Right lobe of liver (tissue), 6 donors: ENCODE measurements at regions not wholly inside any gene's neighbourhood (a gene's known extent, or its start where the extent isn't known, plus 50 kb on each side); places are given as distances from the start of the nearest gene placed in this dataset.

ENCODE experiments used
- ATAC-seq, 4 donors: fragments of 200-7000 bp; cut with Tn5 transposase; one replicate each; pipeline ENCODE4 v1.9.1; 2020; ENCODE audit warnings: mild to moderate bottlenecking in 4 of 4, moderate library complexity in 4 of 4
- DNase-seq, 3 donors: peaks; one replicate each; pipeline ENCODE4 v3.0.0-alpha.2; 2020
- H3K27ac ChIP-seq, 3 donors: fragments of 200-600 bp; one replicate each; pipeline ENCODE4 v1.8.0; 2022
- H3K27me3 ChIP-seq, 2 donors: fragments of 200-600 bp; one replicate each; pipeline ENCODE4 v1.8.0; 2022
- H3K36me3 ChIP-seq, 4 donors: fragments of 200-600 bp; sonication (generic) in 1 of 4; one replicate each; pipeline versions ENCODE4 v1.5.1 to v1.8.0; 2017 to 2022; ENCODE audit warnings: control low read depth in 1 of 4
- H3K4me1 ChIP-seq, 4 donors: fragments of 200-600 bp; sonication (generic) in 1 of 4; one replicate each; pipeline versions ENCODE4 v1.5.1 to v1.8.0; 2017 to 2022; ENCODE audit warnings: control low read depth in 1 of 4
- H3K4me3 ChIP-seq, 3 donors: fragments of 200-600 bp; one replicate each; pipeline ENCODE4 v1.8.0; 2022
- H3K9me3 ChIP-seq, 4 donors: fragments of 200-600 bp; sonication (generic) in 1 of 4; one replicate each; pipeline versions ENCODE4 v1.5.1 to v1.8.0; 2017 to 2022; ENCODE audit warnings: control low read depth in 1 of 4
- CTCF ChIP-seq, 4 donors: fragments of 200-600 bp in 3 of 4; fragments of 450-650 bp in 1 of 4; IDR thresholded peaks; one replicate each; pipeline versions ENCODE4 v1.5.1 to v1.8.0; 2016 to 2022; ENCODE audit warnings: antibody characterized with exemption in 4 of 4, mild to moderate bottlenecking in 2 of 4
- POLR2A ChIP-seq: fragments of 450-650 bp; IDR thresholded peaks from one replicate; pipeline ENCODE4 v1.6.1; 2017; ENCODE audit warnings: antibody characterized with exemption, mild to moderate bottlenecking
- WGBS: methylation state at CpG from one replicate; pipeline ENCODE4 v1.1.6; 2018; ENCODE audit warnings: low coverage, low lambda C conversion rate; ENCODE audit not compliant: insufficient coverage; ENCODE audit errors: missing lambda C conversion rate; 5-methylcytosine and 5-hydroxymethylcytosine counted together
- intact Hi-C, 2 donors: fragments of 100-400 bp; cut with DNase I; formaldehyde crosslinking; loops; one replicate each; pipeline versions ENCODE4 v1.11.2 to v1.14.1; 2022
- donor health status: DM: no; HTN: yes; CAD: no.
- donor health status: DM: no; HTN: no; CAD: no.
- donor health status: DM: no; HTN: no; CAD: no.
- donor health status: DM: no; HTN: yes; CAD: no.
- donor health status: DM: no; HTN: yes; CAD: no.

GRCh38 chr2:111222204-111222866, 101.6 kb downstream of the BCL2L11 start:
- H3K4me1 ChIP-seq: peaks cover 0 to 21% (median 3%) of the 10 kb centered on the region in 4 donors
- no peaks in the 10 kb centered on the region for H3K27me3 ChIP-seq
- DNase-seq (no peak), ATAC-seq (peak in 2 of 4 donors; percentile 19 to 65)
- TF ChIP-seq CTCF (IDR thresholded peaks at IDR 0.05) (no peak), POLR2A (no peak)
- H3K9me3 ChIP-seq: no peaks in the 10 kb centered on the region
- intact Hi-C loops: no loop called here
- no peak overlapping the region for H3K4me3 ChIP-seq
- 57% methylated on average over 3 of the region's 3 CpGs for WGBS
- no peak overlapping the region for H3K27ac ChIP-seq
- no peaks in the 10 kb centered on the region for H3K36me3 ChIP-seq

- DNase-seq (no peak), ATAC-seq (no peak)
- Histone ChIP-seq H3K27me3 (no peaks in the 10 kb centered on the region), H3K36me3 (no peaks in the 10 kb centered on the region), H3K4me3 (no peak overlapping the region), H3K4me1 (peaks cover 0 to 27% (median 6%) of the 10 kb centered on the region in 4 donors), H3K9me3 (no peaks in the 10 kb centered on the region), H3K27ac (no peak overlapping the region)
- TF ChIP-seq CTCF (IDR thresholded peaks at IDR 0.05) (no peak), POLR2A (no peak)
- intact Hi-C loops: no loop called here
- WGBS: 93% methylated on average over 3 of the region's 3 CpGs
These were observed 105.1 kb downstream of the BCL2L11 start for GRCh38 chr2:111225856-111226255.

GRCh38 chr2:111226876-111227700, 106.4 kb downstream of the BCL2L11 start:
- peak; percentile 48 to 77 (median 65) for ATAC-seq
- no peak for TF ChIP-seq POLR2A
- TF ChIP-seq CTCF (IDR thresholded peaks at IDR 0.05): no peak
- H3K36me3 ChIP-seq: no peaks in the 10 kb centered on the region
- DNase-seq: no peak
- H3K27ac ChIP-seq: no peak overlapping the region
- 27% methylated on average over 5 of the region's 6 CpGs for WGBS
- peaks cover 0 to 19% (median 6%) of the 10 kb centered on the region in 4 donors for H3K4me1 ChIP-seq
- H3K27me3 ChIP-seq: no peaks in the 10 kb centered on the region
- no peak overlapping the region for H3K4me3 ChIP-seq
- intact Hi-C loops: no loop called here
- H3K9me3 ChIP-seq: no peaks in the 10 kb centered on the region

GRCh38 chr2:111227716-111228141, 107.0 kb downstream of the BCL2L11 start:
- Histone ChIP-seq H3K4me1 (peaks cover 0 to 12% (median 6%) of the 10 kb centered on the region in 4 donors), H3K27ac (no peak overlapping the region), H3K9me3 (no peaks in the 10 kb centered on the region), H3K27me3 (no peaks in the 10 kb centered on the region), H3K36me3 (no peaks in the 10 kb centered on the region), H3K4me3 (no peak overlapping the region)
- no peak for TF ChIP-seq POLR2A
- no peak for TF ChIP-seq CTCF (IDR thresholded peaks at IDR 0.05)
- intact Hi-C loops: no loop called here
- ATAC-seq (peak; percentile 48 to 71 (median 50)), DNase-seq (no peak)
- WGBS: 69% methylated on average over 3 of the region's 6 CpGs
